ENCODE measurements at regions not wholly inside any gene's neighbourhood (a gene's known extent, or its start where the extent isn't known, plus 50 kb on each side); places are given as distances from the start of the nearest gene placed in this dataset.

DNA sequence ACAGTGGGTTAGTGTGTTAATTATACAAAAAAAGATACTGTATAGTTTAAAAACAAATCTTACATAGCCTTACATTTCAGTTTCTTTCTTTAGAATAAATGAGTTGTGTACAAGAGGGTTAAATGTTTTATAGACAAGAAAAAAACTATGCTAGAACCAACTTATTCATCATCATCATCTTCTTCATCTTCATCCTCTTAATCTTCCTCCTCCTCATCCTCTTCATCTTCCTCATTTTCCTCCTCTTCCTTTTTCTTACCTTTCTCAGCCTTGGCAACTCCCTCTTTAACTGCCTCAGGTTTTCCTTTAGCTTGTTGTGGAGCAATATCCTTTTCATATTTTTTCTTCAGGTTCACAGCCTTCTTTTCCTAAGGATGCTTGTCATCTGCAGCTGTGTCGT lies 53.7 kb downstream of the RPS12 start:
- DNase-seq (ENCODE audit: low read depth): no peak

GRCh38 chr6:132872923-132873322 lies 58.6 kb downstream of the RPS12 start:
- no peak for DNase-seq (ENCODE audit: low read depth)

DNA sequence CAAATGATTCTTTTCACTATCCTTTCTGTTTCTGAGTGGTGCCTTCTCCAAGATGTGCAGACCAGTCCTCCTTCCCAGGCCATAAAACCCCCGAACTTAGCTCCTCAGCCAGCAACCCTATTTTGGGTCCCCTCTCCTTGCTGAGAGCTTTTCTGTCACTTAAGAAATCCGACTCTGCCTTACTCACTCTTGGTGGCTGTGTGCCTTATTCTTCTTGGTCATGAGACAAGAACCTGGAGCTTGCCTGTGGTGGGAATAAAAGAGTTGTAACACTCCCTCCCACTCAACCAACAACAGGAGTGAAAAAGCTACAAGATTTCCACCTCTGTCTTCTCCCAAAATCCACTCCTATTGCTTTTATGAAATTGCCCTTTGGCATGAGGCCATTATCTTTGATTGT lies 62.6 kb downstream of the RPS12 start:
- DNase-seq (ENCODE audit: low read depth): no peak

GRCh38 chr6:132887204-132887603 lies 72.8 kb downstream of the RPS12 start:
- DNase-seq (ENCODE audit: low read depth): no peak

GRCh38 chr6:132888701-132889100 lies 74.3 kb downstream of the RPS12 start:
- DNase-seq (ENCODE audit: low read depth): no peak

DNA sequence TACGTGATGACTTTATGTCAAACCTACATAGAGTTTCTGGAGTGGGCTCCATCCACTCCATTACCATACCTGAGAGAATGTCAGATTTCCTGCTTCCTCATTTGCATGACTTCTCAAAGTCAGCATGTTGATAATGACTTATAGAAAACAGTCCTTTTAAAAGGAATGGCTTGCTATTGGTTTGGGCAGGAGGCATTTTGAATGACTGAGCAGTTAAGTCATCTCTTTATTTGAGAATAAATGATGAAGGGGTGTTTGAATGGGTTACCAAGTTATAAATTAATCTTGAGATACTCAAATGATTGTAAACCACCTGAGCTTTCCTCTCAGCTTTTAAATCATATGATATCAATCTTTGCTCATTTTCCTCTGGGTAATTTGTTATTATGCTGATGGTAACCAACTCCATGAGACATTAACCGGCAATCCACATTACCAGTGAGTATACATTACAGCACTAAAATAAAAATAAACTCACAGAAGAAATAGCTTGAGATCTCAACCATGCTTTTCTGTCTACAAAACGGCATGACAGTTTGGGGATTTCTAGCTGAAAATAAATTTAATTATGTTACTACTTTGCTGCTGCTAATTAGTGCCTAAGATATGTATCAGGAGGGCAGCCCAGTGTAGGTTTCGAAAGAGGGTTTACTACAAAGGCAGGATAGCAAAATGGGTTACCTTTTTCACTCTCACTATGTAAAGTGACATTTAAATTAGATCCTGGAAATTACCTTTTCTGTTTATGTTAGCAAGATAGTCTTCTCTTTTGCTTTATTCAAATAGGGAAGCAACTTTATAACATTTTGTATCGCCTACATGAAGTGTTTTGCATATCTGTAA lies 78.8 kb downstream of the RPS12 start:
- no peak for DNase-seq (ENCODE audit: low read depth)

DNA sequence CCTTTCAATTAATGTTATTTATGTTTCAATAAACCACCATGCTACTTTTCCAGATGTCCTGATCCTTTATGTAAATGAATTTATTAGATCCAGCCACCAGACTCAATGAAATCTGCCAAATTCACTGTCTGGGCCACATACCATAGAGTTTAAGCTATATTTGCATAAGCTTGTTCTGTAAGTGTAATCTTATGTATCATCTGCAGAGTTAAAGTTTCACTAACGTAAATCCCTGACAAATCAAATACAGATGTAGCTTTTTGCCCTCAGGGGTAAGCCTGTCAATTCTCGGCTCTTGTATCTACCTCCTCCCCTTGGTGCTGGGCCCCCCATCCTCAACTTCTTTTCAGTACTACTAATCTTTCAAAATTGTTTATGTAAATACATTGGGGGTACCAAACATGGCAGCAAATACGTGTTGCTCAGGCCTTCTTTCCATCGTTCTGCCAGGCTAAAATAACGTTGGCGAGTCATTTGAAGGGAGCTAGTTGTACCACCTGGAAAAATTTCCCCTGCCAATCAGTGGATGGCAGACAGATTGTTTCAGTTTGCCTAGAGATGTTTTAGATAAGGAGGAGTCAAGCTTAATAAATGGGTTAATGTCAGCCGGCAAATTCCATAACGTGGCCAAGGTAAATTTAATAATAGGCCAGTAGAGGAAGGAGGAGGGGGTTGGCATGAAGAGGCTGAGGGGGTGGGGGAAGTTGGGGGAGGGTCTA lies 79.6 kb downstream of the RPS12 start:
- no peak for DNase-seq (ENCODE audit: low read depth)

- no peak for DNase-seq (ENCODE audit: low read depth)
These were observed 84.0 kb downstream of the RPS12 start for GRCh38 chr6:132898376-132898775.

- no peak for DNase-seq (ENCODE audit: low read depth)
These were observed 86.5 kb downstream of the RPS12 start for GRCh38 chr6:132900849-132901248.

DNA sequence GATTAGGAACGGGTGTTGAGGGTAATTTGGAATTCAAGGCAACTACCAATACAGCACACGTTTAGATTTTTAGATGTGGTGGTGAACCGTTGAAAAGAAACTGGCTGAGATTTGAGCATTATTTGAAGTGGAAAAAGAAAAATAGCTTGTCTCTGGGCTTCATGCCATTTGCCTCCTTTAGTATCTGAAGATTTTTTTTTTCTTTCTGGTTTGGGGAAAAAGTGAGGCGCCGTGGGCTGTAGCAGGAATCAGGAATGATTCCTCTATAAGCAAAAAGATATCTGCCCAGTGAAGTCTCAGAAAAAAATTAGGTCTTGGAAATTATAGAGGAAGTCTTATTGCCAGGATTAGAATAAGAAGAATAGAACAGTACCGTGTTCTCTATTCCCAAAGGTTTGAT lies 88.5 kb downstream of the RPS12 start:
- no peak for DNase-seq (ENCODE audit: low read depth)

GRCh38 chr6:132907231-132907630 lies 92.9 kb downstream of the RPS12 start:
- DNase-seq (ENCODE audit: low read depth): no peak

DNA sequence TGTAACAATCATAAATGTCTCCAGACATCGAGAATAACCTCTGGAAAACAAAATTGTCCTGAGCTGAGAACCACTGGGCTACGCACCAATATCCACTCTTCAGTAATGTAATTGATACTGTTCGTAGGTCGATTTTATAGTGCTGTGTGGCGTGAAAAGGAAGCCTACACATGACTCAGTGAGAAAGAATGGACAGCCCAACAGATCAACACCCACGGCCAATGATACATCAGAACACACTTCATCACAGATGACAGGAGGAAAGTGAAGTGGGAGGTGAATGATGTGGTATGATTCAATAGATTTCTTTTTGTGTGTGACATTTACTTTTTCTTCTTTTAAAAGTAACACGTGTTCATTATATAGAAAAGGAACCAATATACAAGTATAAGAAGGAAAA lies 93.5 kb downstream of the RPS12 start:
- peak; percentile 71 for DNase-seq (ENCODE audit: low read depth)

DNA sequence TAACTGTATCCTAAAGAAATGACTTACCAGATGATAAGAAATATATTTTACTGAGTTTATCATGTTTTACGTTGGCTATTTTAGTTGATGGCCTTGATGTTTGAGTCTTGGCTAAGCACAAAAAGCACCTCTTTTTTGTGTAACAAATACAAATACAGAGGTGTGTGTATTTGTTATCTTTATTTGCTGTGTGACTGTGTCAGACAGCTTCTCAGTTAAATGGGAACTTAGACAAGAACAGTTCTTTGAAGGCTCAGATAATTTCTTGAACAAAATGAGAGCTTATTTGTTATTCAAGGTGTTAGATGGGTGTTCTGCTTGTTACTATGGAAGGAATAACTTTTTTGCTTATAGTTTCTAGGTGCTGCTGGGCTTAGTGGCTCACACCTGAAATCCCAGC lies 95.4 kb downstream of the RPS12 start:
- DNase-seq (ENCODE audit: low read depth): no peak

GRCh38 chr6:132910759-132911158 lies 96.4 kb downstream of the RPS12 start:
- no peak for DNase-seq (ENCODE audit: low read depth)

- peak; percentile 86 for DNase-seq (ENCODE audit: low read depth)
These were observed 104.9 kb downstream of the RPS12 start for GRCh38 chr6:132919045-132919860.

DNA sequence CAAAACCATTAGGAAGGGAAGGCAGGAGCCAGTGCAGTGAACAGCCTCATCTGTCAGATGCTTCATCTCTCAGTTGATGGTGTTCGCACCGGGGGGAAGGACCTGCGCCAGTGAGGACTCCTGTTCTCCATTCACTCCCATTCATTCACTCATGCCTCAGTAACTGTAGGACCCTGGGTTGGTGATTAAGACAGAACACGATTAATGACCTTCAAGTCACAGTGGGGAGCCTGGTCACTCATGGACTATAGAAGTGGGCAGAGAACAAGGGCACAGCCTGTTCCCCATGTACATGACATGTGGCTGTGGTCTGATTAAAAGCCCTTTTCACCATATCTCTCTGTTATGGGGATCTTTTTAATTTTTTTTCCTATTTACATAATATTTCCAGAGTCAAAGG lies 113.3 kb downstream of the RPS12 start:
- DNase-seq (ENCODE audit: low read depth): no peak

- DNase-seq (ENCODE audit: low read depth): no peak
These were observed 114.8 kb downstream of the RPS12 start for GRCh38 chr6:132929141-132929540.

GRCh38 chr6:132931313-132931712 lies 116.9 kb downstream of the RPS12 start:
- no peak for DNase-seq (ENCODE audit: low read depth)

- DNase-seq (ENCODE audit: low read depth): peak; percentile 63
These were observed 117.7 kb downstream of the RPS12 start for GRCh38 chr6:132931936-132932514.

GRCh38 chr6:132932588-132932987 lies 118.2 kb downstream of the RPS12 start:
- DNase-seq (ENCODE audit: low read depth): no peak

- DNase-seq (ENCODE audit: low read depth): no peak
These were observed 118.7 kb downstream of the RPS12 start for GRCh38 chr6:132933090-132933489.

- no peak for DNase-seq (ENCODE audit: low read depth)
These were observed 120.1 kb downstream of the RPS12 start for GRCh38 chr6:132934496-132934895.

Data from non-pigmented ciliary epithelial cell (primary cell).